ENCODE measurements at regions not wholly inside any gene's neighbourhood (a gene's known extent, or its start where the extent isn't known, plus 50 kb on each side); places are given as distances from the start of the nearest gene placed in this dataset.

DNA sequence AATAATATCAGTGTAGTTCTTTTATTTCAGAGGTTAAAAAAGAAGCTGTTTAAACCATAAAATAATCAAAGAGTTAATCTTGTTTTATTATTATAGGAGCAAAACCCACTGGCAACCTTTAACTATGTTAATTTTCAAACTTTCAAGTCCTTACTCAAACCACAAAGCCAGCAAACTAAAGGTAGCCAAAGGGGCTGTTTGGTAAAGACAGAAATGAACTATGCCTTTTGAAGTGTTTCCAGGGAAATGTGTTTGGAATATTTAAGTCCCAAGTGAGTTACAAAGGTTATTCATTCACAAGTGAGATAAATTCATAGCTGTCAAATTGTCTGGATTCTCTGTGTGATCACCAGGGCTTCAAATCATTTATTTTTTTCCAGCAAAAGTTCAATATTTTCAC, 264.7 kb downstream of the MZT1 start:
- no peak for DNase-seq
- Mint-ChIP-seq H3K4me1 (ENCODE audit: low read depth, unreplicated experiment) (no peaks in the 10 kb centered on the region), H3K9me3 (ENCODE audit: unreplicated experiment) (no peaks in the 10 kb centered on the region), H3K27ac (ENCODE audit: unreplicated experiment) (no peak overlapping the region), H3K4me3 (ENCODE audit: unreplicated experiment) (no peak overlapping the region), H3K36me3 (ENCODE audit: insufficient read depth, unreplicated experiment) (no peaks in the 10 kb centered on the region), H3K27me3 (ENCODE audit: insufficient read depth, unreplicated experiment) (peaks cover 15% of the 10 kb centered on the region)
- Histone ChIP-seq H3K36me3 (ENCODE audit: control insufficient read depth, insufficient read depth, low read length) (no peaks in the 10 kb centered on the region), H3K4me3 (ENCODE audit: low read depth, low read length) (no peak overlapping the region), H3K9me3 (no peaks in the 10 kb centered on the region), H3K4me1 (no peaks in the 10 kb centered on the region), H3K27me3 (replicated peaks; ENCODE audit: control insufficient read depth, insufficient read depth, low read length) (no peaks in the 10 kb centered on the region)
- TF ChIP-seq, protein P1, sequence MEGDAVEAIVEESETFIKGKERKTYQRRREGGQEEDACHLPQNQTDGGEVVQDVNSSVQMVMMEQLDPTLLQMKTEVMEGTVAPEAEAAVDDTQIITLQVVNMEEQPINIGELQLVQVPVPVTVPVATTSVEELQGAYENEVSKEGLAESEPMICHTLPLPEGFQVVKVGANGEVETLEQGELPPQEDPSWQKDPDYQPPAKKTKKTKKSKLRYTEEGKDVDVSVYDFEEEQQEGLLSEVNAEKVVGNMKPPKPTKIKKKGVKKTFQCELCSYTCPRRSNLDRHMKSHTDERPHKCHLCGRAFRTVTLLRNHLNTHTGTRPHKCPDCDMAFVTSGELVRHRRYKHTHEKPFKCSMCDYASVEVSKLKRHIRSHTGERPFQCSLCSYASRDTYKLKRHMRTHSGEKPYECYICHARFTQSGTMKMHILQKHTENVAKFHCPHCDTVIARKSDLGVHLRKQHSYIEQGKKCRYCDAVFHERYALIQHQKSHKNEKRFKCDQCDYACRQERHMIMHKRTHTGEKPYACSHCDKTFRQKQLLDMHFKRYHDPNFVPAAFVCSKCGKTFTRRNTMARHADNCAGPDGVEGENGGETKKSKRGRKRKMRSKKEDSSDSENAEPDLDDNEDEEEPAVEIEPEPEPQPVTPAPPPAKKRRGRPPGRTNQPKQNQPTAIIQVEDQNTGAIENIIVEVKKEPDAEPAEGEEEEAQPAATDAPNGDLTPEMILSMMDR (IDR thresholded peaks at IDR 0.05; ENCODE audit: insufficient read depth in 1 of 2, low read depth in 1 of 2, low read length in 1 of 2, severe bottlenecking in 1 of 2, unreplicated experiment in 1 of 2) = no peak
- no TSS peak for BruUV-seq (replicated peaks)
- intact Hi-C loops (cut with micrococcal nuclease; ENCODE audit: unreplicated experiment) = no loop called here
- ChIA-PET CTCF (no interaction called here), POLR2A (no interaction called here)

- TF ChIP-seq, protein P1 (IDR thresholded peaks at IDR 0.05; ENCODE audit: insufficient read depth in 1 of 2, low read depth in 1 of 2, low read length in 1 of 2, severe bottlenecking in 1 of 2, unreplicated experiment in 1 of 2) = no peak
- Histone ChIP-seq H3K9me3 (no peaks in the 10 kb centered on the region), H3K4me3 (ENCODE audit: low read depth, low read length) (no peak overlapping the region), H3K4me1 (no peaks in the 10 kb centered on the region), H3K36me3 (ENCODE audit: control insufficient read depth, insufficient read depth, low read length) (no peaks in the 10 kb centered on the region), H3K27me3 (replicated peaks; ENCODE audit: control insufficient read depth, insufficient read depth, low read length) (no peaks in the 10 kb centered on the region)
- H3K9me3 Mint-ChIP-seq (ENCODE audit: unreplicated experiment) = no peaks in the 10 kb centered on the region
- H3K27me3 Mint-ChIP-seq (ENCODE audit: insufficient read depth, unreplicated experiment) = peaks cover 14% of the 10 kb centered on the region
- no peak overlapping the region for H3K27ac Mint-ChIP-seq (ENCODE audit: unreplicated experiment)
- BruUV-seq (replicated peaks) = no TSS peak
- H3K4me1 Mint-ChIP-seq (ENCODE audit: low read depth, unreplicated experiment) = no peaks in the 10 kb centered on the region
- no peak overlapping the region for H3K4me3 Mint-ChIP-seq (ENCODE audit: unreplicated experiment)
- H3K36me3 Mint-ChIP-seq (ENCODE audit: insufficient read depth, unreplicated experiment) = no peaks in the 10 kb centered on the region
- POLR2A ChIA-PET = no interaction called here
- intact Hi-C loops (cut with micrococcal nuclease; ENCODE audit: unreplicated experiment) = no loop called here
- CTCF ChIA-PET = no interaction called here
- DNase-seq = no peak
These were observed 265.3 kb downstream of the MZT1 start for GRCh38 chr13:72462166-72462565.

GRCh38 chr13:72458701-72459100, 268.7 kb downstream of the MZT1 start:
- Mint-ChIP-seq H3K27ac (ENCODE audit: unreplicated experiment) (no peak overlapping the region), H3K9me3 (ENCODE audit: unreplicated experiment) (no peaks in the 10 kb centered on the region), H3K27me3 (ENCODE audit: insufficient read depth, unreplicated experiment) (peaks cover 10% of the 10 kb centered on the region), H3K4me1 (ENCODE audit: low read depth, unreplicated experiment) (no peaks in the 10 kb centered on the region), H3K36me3 (ENCODE audit: insufficient read depth, unreplicated experiment) (no peaks in the 10 kb centered on the region), H3K4me3 (ENCODE audit: unreplicated experiment) (no peak overlapping the region)
- no peaks in the 10 kb centered on the region for H3K9me3 ChIP-seq
- H3K36me3 ChIP-seq (ENCODE audit: control insufficient read depth, insufficient read depth, low read length) = no peaks in the 10 kb centered on the region
- BruUV-seq (replicated peaks) = no TSS peak
- intact Hi-C loops (cut with micrococcal nuclease; ENCODE audit: unreplicated experiment) = no loop called here
- ChIA-PET CTCF (no interaction called here), POLR2A (no interaction called here)
- H3K4me1 ChIP-seq = no peaks in the 10 kb centered on the region
- DNase-seq = no peak
- no peaks in the 10 kb centered on the region for H3K27me3 ChIP-seq (replicated peaks; ENCODE audit: control insufficient read depth, insufficient read depth, low read length)
- H3K4me3 ChIP-seq (ENCODE audit: low read depth, low read length) = no peak overlapping the region
- TF ChIP-seq, protein P1 (IDR thresholded peaks at IDR 0.05; ENCODE audit: insufficient read depth in 1 of 2, low read depth in 1 of 2, low read length in 1 of 2, severe bottlenecking in 1 of 2, unreplicated experiment in 1 of 2) = no peak
